ENCODE measurements at regions not wholly inside any gene's neighbourhood (a gene's known extent, or its start where the extent isn't known, plus 50 kb on each side); places are given as distances from the start of the nearest gene placed in this dataset.

DNA sequence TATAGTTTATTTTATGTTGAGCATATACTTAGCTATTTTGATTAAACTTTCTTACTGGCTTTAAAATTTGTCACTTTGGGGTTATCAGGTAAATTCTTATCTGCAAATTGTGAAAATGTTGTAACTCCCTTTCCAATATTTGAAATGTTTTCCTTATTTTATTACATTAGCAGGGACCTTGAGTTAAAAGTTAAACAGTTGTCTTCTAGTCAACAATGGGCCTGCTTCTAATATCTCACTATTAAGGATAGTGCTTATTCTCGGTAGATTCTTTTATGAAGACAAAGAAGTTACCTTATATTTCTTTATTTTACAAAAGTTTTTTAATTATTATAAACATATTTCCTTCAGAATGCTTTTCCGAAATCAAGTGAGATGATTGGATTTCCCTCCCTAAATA, 53.7 kb upstream of the AHR start:
- Histone ChIP-seq H3K9me3 (replicated peaks in 1 of 3) (no peaks in the 10 kb centered on the region), H3K27ac (no peak overlapping the region), H3K27me3 (no peaks in the 10 kb centered on the region), H3K36me3 (replicated peaks in 1 of 2) (no peaks in the 10 kb centered on the region), H3K4me3 (no peak overlapping the region), H3K4me1 (replicated peaks in 1 of 2) (peaks cover 2 to 3% of the 10 kb centered on the region in 2 donors)
- no peak for DNase-seq
- WGBS, 4 donors = 84 to 95% (median 95%) methylated on average over 2 of the region's 2 CpGs
- intact Hi-C loops (cut with DNase I) = no loop called here
- TF ChIP-seq CTCF (IDR thresholded peaks at IDR 0.05) (no peak), POLR2A (IDR thresholded peaks at IDR 0.05) (no peak)

DNA sequence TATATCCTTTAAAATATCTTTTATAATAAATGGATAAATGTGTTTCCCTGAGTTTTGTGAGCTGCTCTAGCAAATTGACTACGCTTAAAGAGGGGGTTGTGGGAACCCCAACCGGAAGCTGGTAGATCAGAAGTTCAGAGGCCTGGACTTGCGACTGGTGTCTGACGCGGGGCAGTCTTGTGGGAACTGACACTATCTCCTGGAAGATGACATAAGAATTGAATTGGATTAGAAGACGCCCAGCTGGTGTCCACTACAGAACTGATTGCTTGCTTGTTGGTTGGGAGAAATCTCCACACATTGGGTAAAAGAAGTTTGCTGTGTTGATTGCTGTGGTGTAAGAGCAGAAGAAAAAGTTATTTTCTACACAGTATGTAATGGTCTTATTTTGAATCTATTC, 51.1 kb upstream of the AHR start:
- intact Hi-C loops (cut with DNase I) = no loop called here
- TF ChIP-seq CTCF (IDR thresholded peaks at IDR 0.05) (no peak), POLR2A (IDR thresholded peaks at IDR 0.05) (no peak)
- Histone ChIP-seq H3K27me3 (no peaks in the 10 kb centered on the region), H3K36me3 (replicated peaks in 1 of 2) (no peaks in the 10 kb centered on the region), H3K4me3 (no peak overlapping the region), H3K9me3 (replicated peaks in 1 of 3) (no peaks in the 10 kb centered on the region), H3K27ac (no peak overlapping the region), H3K4me1 (replicated peaks in 1 of 2) (no peaks in the 10 kb centered on the region)
- no peak for DNase-seq
- WGBS, 4 donors = 91 to 96% (median 93%) methylated on average over 6 of the region's 6 CpGs

GRCh38 chr7:17248527-17248926, 49.9 kb upstream of the AHR start:
- Histone ChIP-seq H3K4me1 (replicated peaks in 1 of 2) (no peaks in the 10 kb centered on the region), H3K27ac (no peak overlapping the region), H3K9me3 (replicated peaks in 1 of 3) (no peaks in the 10 kb centered on the region), H3K4me3 (no peak overlapping the region), H3K36me3 (replicated peaks in 1 of 2) (no peaks in the 10 kb centered on the region), H3K27me3 (no peaks in the 10 kb centered on the region)
- no peak for DNase-seq
- intact Hi-C loops (cut with DNase I) = no loop called here
- WGBS, 4 donors = 83 to 90% (median 87%) methylated on average over 2 of the region's 2 CpGs
- no peak for TF ChIP-seq CTCF (IDR thresholded peaks at IDR 0.05)
- no peak for TF ChIP-seq POLR2A (IDR thresholded peaks at IDR 0.05)

Small RNA genes in the stretch of these regions (small RNA-seq; reads per million reads assigned to genes)
- 0 reads per million in 2 donors for gene RF00017

Measured in adrenal gland (tissue), 9 donors.